ENCODE measurements at regions not wholly inside any gene's neighbourhood (a gene's known extent, or its start where the extent isn't known, plus 50 kb on each side); places are given as distances from the start of the nearest gene placed in this dataset.

- no peak for TF ChIP-seq POLR2A (IDR thresholded peaks at IDR 0.05)
- TF ChIP-seq, protein P1, sequence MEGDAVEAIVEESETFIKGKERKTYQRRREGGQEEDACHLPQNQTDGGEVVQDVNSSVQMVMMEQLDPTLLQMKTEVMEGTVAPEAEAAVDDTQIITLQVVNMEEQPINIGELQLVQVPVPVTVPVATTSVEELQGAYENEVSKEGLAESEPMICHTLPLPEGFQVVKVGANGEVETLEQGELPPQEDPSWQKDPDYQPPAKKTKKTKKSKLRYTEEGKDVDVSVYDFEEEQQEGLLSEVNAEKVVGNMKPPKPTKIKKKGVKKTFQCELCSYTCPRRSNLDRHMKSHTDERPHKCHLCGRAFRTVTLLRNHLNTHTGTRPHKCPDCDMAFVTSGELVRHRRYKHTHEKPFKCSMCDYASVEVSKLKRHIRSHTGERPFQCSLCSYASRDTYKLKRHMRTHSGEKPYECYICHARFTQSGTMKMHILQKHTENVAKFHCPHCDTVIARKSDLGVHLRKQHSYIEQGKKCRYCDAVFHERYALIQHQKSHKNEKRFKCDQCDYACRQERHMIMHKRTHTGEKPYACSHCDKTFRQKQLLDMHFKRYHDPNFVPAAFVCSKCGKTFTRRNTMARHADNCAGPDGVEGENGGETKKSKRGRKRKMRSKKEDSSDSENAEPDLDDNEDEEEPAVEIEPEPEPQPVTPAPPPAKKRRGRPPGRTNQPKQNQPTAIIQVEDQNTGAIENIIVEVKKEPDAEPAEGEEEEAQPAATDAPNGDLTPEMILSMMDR (IDR thresholded peaks at IDR 0.05): no peak
Observed at GRCh38 chr10:83182076-83182475, 957.2 kb upstream of the GHITM start.

Measured in heart left ventricle (tissue), 13 donors.